ENCODE measurements at regions not wholly inside any gene's neighbourhood (a gene's known extent, or its start where the extent isn't known, plus 50 kb on each side); places are given as distances from the start of the nearest gene placed in this dataset.

DNA sequence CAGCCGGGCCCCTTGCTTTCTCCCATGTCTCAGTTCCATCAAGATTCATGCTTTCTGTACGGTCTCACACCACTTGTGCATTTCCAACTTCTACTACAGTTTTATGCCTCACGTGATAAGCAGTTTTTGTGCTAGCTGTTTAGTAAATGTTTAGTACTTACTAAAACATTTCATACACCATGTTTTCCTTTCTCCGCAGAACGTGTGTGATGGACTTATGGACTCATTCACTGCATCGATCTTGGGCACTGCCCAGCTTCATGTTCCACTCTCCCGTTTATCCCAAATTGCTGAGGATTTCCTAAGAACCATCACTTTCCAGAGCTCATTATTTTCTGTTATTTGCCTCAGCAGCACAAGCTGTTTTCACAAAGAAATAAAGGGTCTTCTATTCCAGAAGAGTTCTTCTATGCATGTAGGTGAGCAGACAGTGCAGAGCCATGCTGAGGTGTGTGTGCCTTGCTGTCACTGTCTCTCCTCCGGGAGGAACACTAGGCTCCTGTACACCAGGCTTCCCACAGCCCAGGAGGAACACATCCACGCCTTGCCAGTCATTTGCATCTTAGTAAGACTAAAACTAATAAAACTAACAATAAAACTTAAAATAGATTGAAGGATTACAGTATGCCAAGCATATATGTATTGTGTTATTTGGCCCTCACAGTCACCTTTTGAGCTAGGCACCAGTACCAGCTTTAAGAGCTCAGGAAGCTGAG lies 90.3 kb upstream of the EEA1 start:
- TF ChIP-seq EZH2phosphoT487 (IDR thresholded peaks at IDR 0.05; ENCODE audit: borderline replicate concordance) = no peak
- no peak for TF ChIP-seq POLR2AphosphoS5 (IDR thresholded peaks at IDR 0.05; ENCODE audit: low read depth, low read length)
- TF ChIP-seq, protein P1, sequence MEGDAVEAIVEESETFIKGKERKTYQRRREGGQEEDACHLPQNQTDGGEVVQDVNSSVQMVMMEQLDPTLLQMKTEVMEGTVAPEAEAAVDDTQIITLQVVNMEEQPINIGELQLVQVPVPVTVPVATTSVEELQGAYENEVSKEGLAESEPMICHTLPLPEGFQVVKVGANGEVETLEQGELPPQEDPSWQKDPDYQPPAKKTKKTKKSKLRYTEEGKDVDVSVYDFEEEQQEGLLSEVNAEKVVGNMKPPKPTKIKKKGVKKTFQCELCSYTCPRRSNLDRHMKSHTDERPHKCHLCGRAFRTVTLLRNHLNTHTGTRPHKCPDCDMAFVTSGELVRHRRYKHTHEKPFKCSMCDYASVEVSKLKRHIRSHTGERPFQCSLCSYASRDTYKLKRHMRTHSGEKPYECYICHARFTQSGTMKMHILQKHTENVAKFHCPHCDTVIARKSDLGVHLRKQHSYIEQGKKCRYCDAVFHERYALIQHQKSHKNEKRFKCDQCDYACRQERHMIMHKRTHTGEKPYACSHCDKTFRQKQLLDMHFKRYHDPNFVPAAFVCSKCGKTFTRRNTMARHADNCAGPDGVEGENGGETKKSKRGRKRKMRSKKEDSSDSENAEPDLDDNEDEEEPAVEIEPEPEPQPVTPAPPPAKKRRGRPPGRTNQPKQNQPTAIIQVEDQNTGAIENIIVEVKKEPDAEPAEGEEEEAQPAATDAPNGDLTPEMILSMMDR (IDR thresholded peaks at IDR 0.05 in 2 of 3, conservative IDR thresholded peaks at IDR 0.05 in 1 of 3; ENCODE audit: borderline replicate concordance in 1 of 3, insufficient read depth in 1 of 3, low read depth in 2 of 3, low read length in 2 of 3) = no peak
- TF ChIP-seq CEBPB (IDR thresholded peaks at IDR 0.05; ENCODE audit: low read depth) = no peak
- TF ChIP-seq RAD21 (IDR thresholded peaks at IDR 0.05; ENCODE audit: low read depth) = no peak
- TF ChIP-seq ZNF274 (IDR thresholded peaks at IDR 0.05; ENCODE audit: low read depth, low read length) = no peak
- TF ChIP-seq EGR1 (IDR thresholded peaks at IDR 0.05; ENCODE audit: low read depth) = no peak
- TF ChIP-seq POLR2A (IDR thresholded peaks at IDR 0.05; ENCODE audit: borderline replicate concordance, extremely low read depth, insufficient read depth, insufficient read length) = no peak
- TF ChIP-seq EZH2 (IDR thresholded peaks at IDR 0.05) = no peak
- no peak for TF ChIP-seq SRF (IDR thresholded peaks at IDR 0.05; ENCODE audit: low read depth)
- TF ChIP-seq, protein P2, sequence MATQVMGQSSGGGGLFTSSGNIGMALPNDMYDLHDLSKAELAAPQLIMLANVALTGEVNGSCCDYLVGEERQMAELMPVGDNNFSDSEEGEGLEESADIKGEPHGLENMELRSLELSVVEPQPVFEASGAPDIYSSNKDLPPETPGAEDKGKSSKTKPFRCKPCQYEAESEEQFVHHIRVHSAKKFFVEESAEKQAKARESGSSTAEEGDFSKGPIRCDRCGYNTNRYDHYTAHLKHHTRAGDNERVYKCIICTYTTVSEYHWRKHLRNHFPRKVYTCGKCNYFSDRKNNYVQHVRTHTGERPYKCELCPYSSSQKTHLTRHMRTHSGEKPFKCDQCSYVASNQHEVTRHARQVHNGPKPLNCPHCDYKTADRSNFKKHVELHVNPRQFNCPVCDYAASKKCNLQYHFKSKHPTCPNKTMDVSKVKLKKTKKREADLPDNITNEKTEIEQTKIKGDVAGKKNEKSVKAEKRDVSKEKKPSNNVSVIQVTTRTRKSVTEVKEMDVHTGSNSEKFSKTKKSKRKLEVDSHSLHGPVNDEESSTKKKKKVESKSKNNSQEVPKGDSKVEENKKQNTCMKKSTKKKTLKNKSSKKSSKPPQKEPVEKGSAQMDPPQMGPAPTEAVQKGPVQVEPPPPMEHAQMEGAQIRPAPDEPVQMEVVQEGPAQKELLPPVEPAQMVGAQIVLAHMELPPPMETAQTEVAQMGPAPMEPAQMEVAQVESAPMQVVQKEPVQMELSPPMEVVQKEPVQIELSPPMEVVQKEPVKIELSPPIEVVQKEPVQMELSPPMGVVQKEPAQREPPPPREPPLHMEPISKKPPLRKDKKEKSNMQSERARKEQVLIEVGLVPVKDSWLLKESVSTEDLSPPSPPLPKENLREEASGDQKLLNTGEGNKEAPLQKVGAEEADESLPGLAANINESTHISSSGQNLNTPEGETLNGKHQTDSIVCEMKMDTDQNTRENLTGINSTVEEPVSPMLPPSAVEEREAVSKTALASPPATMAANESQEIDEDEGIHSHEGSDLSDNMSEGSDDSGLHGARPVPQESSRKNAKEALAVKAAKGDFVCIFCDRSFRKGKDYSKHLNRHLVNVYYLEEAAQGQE (IDR thresholded peaks at IDR 0.05; ENCODE audit: low read depth) = no peak
